AG08395 (cell line): ENCODE measurements at regions not wholly inside any gene's neighbourhood (a gene's known extent, or its start where the extent isn't known, plus 50 kb on each side); places are given as distances from the start of the nearest gene placed in this dataset.

ENCODE experiments used
- DNase-seq: peaks from one replicate; pipeline ENCODE4 v3.0.0; 2012; ENCODE audit warnings: mixed read lengths, low spot score

- no peak for DNase-seq
These were observed 509.4 kb upstream of the KLF4 start for GRCh38 chr9:107999011-107999410.

- no peak for DNase-seq
These were observed 505.1 kb upstream of the KLF4 start for GRCh38 chr9:107994648-107995047.

- DNase-seq: no peak
These were observed 502.7 kb upstream of the KLF4 start for GRCh38 chr9:107992271-107992670.

GRCh38 chr9:107991581-107991980, 502.0 kb upstream of the KLF4 start:
- no peak for DNase-seq

GRCh38 chr9:107989544-107989943, 500.0 kb upstream of the KLF4 start:
- peak; percentile 48 for DNase-seq

GRCh38 chr9:107989099-107989498, 499.5 kb upstream of the KLF4 start:
- DNase-seq: no peak

- DNase-seq: no peak
These were observed 495.4 kb upstream of the KLF4 start for GRCh38 chr9:107984956-107985355.

- DNase-seq: no peak
These were observed 494.2 kb upstream of the KLF4 start for GRCh38 chr9:107983762-107984161.

- DNase-seq: peak; percentile 58
These were observed 493.6 kb upstream of the KLF4 start for GRCh38 chr9:107983181-107983603.

GRCh38 chr9:107982745-107983144, 493.2 kb upstream of the KLF4 start:
- DNase-seq: no peak

- no peak for DNase-seq
These were observed 492.4 kb upstream of the KLF4 start for GRCh38 chr9:107982001-107982400.

GRCh38 chr9:107980984-107981383, 491.4 kb upstream of the KLF4 start:
- no peak for DNase-seq

GRCh38 chr9:107976767-107977166, 487.2 kb upstream of the KLF4 start:
- peak; percentile 48 for DNase-seq

GRCh38 chr9:107975426-107976010, 485.9 kb upstream of the KLF4 start:
- no peak for DNase-seq

GRCh38 chr9:107973451-107973850, 483.9 kb upstream of the KLF4 start:
- DNase-seq: no peak

GRCh38 chr9:107972346-107972745, 482.8 kb upstream of the KLF4 start:
- no peak for DNase-seq

GRCh38 chr9:107971241-107971640, 481.7 kb upstream of the KLF4 start:
- no peak for DNase-seq

GRCh38 chr9:107970726-107971125, 481.2 kb upstream of the KLF4 start:
- DNase-seq: no peak

- no peak for DNase-seq
These were observed 480.2 kb upstream of the KLF4 start for GRCh38 chr9:107969727-107970126.

GRCh38 chr9:107969141-107969540, 479.6 kb upstream of the KLF4 start:
- DNase-seq: no peak

GRCh38 chr9:107963246-107963645, 473.7 kb upstream of the KLF4 start:
- no peak for DNase-seq

- no peak for DNase-seq
These were observed 471.3 kb upstream of the KLF4 start for GRCh38 chr9:107960916-107961315.

GRCh38 chr9:107954312-107954711, 464.7 kb upstream of the KLF4 start:
- DNase-seq: no peak

GRCh38 chr9:107953556-107954125, 464.1 kb upstream of the KLF4 start:
- no peak for DNase-seq
